Vagina (tissue), 2 donors: ENCODE measurements at regions not wholly inside any gene's neighbourhood (a gene's known extent, or its start where the extent isn't known, plus 50 kb on each side); places are given as distances from the start of the nearest gene placed in this dataset.

Experiments
- POLR2A ChIP-seq, 2 donors: fragments of 450-650 bp; IDR thresholded peaks; one replicate each; pipeline ENCODE4 v1.6.1; 2017; ENCODE audit warnings: antibody characterized with exemption in 2 of 2, mild to moderate bottlenecking in 2 of 2, moderate library complexity in 2 of 2
- TF ChIP-seq, protein P1 (sequence below), 3 experiments: fragments of 450-650 bp in 2 of 3; fragments of 200-600 bp in 1 of 3; sonication (generic) in 1 of 3; IDR thresholded peaks; one replicate each; pipeline ENCODE4 v1.5.1; 2017 to 2019; ENCODE audit warnings: antibody characterized with exemption in 3 of 3, mild to moderate bottlenecking in 2 of 3, moderate library complexity in 2 of 3

DNA sequence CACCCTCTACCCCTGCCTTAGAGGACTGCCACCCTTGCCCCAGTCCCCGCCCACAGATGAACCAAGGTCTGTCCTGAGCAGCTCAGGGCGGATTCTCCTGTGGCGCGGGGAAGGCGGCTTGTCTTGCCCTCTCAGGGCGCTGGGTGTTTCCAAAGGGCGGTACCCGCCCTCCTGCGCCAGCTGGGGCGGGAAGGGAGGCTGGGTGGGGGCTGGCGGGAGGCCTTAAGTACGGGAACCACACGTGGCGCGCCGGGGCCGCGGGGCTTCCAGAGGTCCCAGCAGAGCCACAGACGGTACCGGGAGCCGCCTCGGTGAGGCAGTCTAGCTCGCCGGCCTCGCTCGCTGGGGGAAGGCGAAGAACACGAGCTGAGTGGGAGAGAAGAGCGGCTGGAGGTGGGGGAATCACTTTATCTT lies 361.1 kb downstream of the MID1IP1 start:
- no peak for TF ChIP-seq POLR2A (IDR thresholded peaks at IDR 0.05)
- TF ChIP-seq, protein P1, sequence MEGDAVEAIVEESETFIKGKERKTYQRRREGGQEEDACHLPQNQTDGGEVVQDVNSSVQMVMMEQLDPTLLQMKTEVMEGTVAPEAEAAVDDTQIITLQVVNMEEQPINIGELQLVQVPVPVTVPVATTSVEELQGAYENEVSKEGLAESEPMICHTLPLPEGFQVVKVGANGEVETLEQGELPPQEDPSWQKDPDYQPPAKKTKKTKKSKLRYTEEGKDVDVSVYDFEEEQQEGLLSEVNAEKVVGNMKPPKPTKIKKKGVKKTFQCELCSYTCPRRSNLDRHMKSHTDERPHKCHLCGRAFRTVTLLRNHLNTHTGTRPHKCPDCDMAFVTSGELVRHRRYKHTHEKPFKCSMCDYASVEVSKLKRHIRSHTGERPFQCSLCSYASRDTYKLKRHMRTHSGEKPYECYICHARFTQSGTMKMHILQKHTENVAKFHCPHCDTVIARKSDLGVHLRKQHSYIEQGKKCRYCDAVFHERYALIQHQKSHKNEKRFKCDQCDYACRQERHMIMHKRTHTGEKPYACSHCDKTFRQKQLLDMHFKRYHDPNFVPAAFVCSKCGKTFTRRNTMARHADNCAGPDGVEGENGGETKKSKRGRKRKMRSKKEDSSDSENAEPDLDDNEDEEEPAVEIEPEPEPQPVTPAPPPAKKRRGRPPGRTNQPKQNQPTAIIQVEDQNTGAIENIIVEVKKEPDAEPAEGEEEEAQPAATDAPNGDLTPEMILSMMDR (IDR thresholded peaks at IDR 0.05): no peak
